RWPE1 (cell line): ENCODE measurements at regions not wholly inside any gene's neighbourhood (a gene's known extent, or its start where the extent isn't known, plus 50 kb on each side); places are given as distances from the start of the nearest gene placed in this dataset.
A peak's percentile ranks its signal among the peaks of the same experiment; 100 is the strongest.

ENCODE experiments used
- CTCF ChIA-PET: fragments of 350-600 bp; sonication (Branson Sonifier 250); formaldehyde crosslinking; extraction: SDS; loops from one replicate; lab custom pipeline; 2021; lab: Yijun Ruan, JAX
- POLR2A ChIA-PET: fragments of 400-600 bp; formaldehyde crosslinking; extraction: SDS; loops from one replicate; lab custom pipeline; 2020; ENCODE audit warnings: antibody characterized with exemption; ENCODE audit not compliant: low non-redundant PET; lab: Yijun Ruan, JAX
- DNase-seq: peaks from one replicate; pipeline ENCODE4 v3.0.0; 2012; ENCODE audit warnings: low spot score
- H3K27ac ChIP-seq: fragments of 450-650 bp; 2 replicates; pipeline ENCODE4 v1.5.1; 2017
- TF ChIP-seq, protein P1 (sequence below): fragments of 450-650 bp; conservative IDR thresholded peaks from 2 replicates; pipeline ENCODE4 v1.5.1; 2017; ENCODE audit warnings: low read depth, mild to moderate bottlenecking

DNA sequence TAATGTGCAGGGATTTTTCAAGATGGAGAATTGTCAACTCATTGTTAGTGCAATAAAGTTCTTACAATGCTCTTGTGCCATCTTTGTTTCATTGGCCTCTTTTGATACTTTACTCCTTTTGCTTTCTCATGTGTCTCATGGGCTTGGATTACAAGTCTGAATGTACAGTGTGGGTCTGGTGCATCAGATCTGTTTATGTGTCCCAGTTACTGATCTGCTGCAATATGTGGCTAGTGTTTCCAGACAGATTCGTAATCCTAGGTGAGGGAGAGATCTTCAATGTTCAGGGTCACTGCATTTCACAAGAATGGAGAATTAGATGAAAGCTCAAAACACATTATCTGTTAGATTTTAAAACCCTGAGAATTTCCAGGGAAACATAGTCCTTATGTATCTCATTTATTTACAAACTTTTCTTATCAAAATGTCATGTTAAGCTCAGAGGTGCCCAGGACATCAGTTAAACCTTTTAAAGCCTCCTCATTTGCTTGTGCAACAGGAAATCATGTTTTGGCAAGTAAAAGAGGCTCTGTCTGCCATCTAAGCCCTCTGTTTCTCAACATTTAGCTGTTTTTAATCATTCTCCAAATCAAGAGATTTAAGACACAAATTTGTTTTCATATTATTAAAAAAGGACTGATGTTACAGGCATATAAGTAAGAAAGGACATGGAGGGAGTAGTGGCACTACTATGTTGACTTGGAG, 108.1 kb downstream of the NUP35 start:
- DNase-seq: no peak
- TF ChIP-seq, protein P1, sequence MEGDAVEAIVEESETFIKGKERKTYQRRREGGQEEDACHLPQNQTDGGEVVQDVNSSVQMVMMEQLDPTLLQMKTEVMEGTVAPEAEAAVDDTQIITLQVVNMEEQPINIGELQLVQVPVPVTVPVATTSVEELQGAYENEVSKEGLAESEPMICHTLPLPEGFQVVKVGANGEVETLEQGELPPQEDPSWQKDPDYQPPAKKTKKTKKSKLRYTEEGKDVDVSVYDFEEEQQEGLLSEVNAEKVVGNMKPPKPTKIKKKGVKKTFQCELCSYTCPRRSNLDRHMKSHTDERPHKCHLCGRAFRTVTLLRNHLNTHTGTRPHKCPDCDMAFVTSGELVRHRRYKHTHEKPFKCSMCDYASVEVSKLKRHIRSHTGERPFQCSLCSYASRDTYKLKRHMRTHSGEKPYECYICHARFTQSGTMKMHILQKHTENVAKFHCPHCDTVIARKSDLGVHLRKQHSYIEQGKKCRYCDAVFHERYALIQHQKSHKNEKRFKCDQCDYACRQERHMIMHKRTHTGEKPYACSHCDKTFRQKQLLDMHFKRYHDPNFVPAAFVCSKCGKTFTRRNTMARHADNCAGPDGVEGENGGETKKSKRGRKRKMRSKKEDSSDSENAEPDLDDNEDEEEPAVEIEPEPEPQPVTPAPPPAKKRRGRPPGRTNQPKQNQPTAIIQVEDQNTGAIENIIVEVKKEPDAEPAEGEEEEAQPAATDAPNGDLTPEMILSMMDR: no peak
- no peak overlapping the region for H3K27ac ChIP-seq
- ChIA-PET CTCF (no interaction called here), POLR2A (no interaction called here)

DNA sequence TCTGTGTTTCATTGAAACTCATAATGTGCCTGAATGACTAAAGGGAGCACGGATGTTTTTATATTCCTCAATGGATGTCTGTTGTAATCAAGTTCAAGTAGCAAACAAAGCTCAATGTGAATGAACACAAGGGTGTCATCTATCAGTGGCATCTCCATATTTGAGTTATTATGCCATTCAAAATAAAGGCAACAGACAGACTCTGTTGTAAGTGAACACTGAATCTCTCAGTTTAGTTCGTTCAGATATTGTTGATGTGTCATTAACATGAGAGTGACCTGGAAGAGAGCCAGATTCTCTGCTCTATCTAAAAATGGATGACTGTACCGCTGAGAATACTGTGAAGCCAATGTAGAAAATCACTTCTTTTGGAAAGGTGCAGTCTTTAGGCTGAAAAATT, 118.7 kb downstream of the NUP35 start:
- POLR2A ChIA-PET: no interaction called here
- CTCF ChIA-PET: no interaction called here

DNA sequence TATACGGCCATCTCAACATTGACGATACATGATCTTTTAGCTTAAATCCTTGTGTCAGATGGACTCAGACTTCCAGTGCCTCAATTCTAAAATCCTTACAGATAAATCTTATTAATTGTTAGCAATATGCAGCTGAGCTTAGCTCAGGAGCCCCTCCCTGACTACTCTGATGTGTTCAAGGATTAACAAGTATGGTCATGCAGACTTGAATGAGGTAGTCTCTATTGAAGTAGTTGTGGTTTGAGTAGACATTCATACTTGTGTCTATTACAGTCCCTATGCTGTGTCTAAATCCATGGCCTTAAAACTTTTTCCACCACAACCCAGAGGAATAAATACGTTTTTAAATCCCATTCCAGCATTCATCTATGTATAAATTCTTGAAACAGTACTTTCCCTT, 119.5 kb downstream of the NUP35 start:
- ChIA-PET CTCF (interaction anchor here (0.6 to 0.7 kb wide), 2 partner anchors 165 to 975 kb away, joined by 3 read pairs; no protein-coding TSS in a partner anchor), POLR2A (no interaction called here)
- TF ChIP-seq, protein P1: no peak
- no peak overlapping the region for H3K27ac ChIP-seq
- DNase-seq: peak; percentile 30

More for the DNA sequence above, 118.7 kb downstream of the NUP35 start:
- DNase-seq: peak; percentile 3
- TF ChIP-seq, protein P1: no peak
- no peak overlapping the region for H3K27ac ChIP-seq

DNA sequence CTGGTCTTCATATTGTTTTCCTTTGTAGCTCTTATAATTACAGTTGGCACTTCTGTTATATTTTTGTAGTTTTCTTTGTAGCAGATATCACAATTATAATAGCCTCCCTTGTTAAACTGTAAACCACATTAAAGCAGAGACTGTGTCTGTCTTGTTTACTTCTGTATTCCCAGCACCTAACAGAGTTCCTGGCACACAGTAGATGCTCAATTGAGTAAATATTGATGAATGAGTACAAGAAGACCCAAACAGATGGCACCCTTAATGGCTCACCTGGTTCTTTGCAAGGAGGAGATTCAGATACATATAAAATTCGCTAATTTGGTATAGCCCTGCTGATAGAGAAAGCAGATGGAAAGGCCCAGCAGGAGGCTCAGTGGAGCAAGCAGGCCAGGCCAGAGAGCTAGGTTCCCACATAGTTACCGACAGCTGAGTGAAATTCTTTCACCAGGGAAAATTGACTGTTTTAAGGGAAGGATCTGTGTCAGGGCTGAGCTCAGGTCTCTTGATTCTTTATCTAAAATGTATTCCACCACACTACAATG, 120.1 kb downstream of the NUP35 start:
- POLR2A ChIA-PET: no interaction called here
- DNase-seq: no peak
- H3K27ac ChIP-seq: no peak overlapping the region
- TF ChIP-seq, protein P1: no peak
- CTCF ChIA-PET: interaction anchor here (0.6 to 0.7 kb wide), 3 partner anchors 62 to 974 kb away, joined by 3 read pairs; no protein-coding TSS in a partner anchor

DNA sequence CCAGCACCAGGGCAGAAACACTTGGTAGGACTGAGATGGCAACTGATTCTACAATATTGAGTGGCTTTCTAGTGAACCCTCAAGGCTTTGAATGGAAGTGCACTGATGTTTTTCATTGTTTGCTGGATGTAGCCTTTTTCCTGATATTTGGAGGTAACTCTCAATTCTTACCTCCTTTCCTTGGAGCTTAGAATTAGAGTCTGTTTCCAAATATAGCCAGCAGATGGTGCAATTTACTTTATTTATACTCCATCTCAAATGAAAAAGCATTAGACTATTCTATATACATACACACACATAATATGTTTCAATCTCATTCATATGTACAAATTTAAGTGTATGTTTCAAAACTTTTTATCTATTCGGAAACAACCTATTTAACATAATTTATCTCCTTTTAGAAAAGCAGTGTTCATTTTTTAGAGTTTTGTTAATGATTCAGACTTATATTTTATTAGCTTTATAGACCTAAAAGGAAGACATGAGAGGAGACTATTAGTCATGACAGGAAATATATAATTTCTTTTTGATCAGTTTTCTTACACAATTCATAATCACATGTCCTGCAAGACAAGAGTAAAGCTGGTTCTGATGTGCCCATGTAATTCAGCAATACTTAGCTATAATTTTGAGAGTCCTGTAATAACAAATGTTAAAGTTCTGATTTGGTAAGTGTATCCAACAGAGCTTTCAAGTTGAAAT, 124.8 kb downstream of the NUP35 start:
- ChIA-PET CTCF (interaction anchor here (0.6 to 2.2 kb wide), 14 partner anchors 9 to 1108 kb away, joined by 3 to 7 read pairs (median 3); no protein-coding TSS in a partner anchor), POLR2A (no interaction called here)
- no peak overlapping the region for H3K27ac ChIP-seq
- peak; percentile 55 for DNase-seq
- TF ChIP-seq, protein P1: peak; percentile 62

DNA sequence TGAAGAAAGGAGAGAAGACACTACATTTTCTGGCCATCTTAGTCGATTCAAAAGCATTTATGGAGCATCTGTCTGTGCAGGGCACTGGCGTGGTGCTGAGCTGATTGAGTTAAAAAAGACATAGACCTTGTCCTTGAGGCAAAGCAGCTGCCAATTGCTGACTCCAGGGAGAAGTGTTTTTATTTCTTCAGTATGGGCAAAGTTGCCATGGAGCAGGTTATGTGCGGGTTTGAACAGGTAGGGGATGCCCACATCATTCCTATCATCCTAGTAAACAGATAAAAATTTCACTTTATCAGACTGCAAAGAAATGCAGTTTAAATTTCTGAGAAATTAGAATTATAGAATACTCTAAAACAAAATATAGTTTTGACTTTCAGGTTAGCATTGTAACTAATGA, 125.8 kb downstream of the NUP35 start:
- CTCF ChIA-PET: interaction anchor here (0.6 to 0.7 kb wide), 2 partner anchors 489 to 1885 kb away, joined by 3 read pairs; no protein-coding TSS in a partner anchor

More for the DNA sequence above, 125.8 kb downstream of the NUP35 start:
- DNase-seq: peak; percentile 55
- POLR2A ChIA-PET: no interaction called here
- TF ChIP-seq, protein P1: no peak
- H3K27ac ChIP-seq: no peak overlapping the region
